Gastroesophageal sphincter (tissue), 3 donors: ENCODE measurements at regions not wholly inside any gene's neighbourhood (a gene's known extent, or its start where the extent isn't known, plus 50 kb on each side); places are given as distances from the start of the nearest gene placed in this dataset.

Experiments used
- EP300 ChIP-seq: sonication (generic); formaldehyde crosslinking; IDR thresholded peaks from one replicate; pipeline ENCODE4 v1.6.1; 2017; ENCODE audit warnings: antibody characterized with exemption, mild to moderate bottlenecking
- POLR2A ChIP-seq, 2 donors: fragments of 450-650 bp; IDR thresholded peaks; one replicate each; pipeline ENCODE4 v1.6.1; 2017; ENCODE audit warnings: antibody characterized with exemption in 2 of 2, mild to moderate bottlenecking in 2 of 2, moderate library complexity in 1 of 2
- POLR2AphosphoS5 ChIP-seq: sonication (generic); formaldehyde crosslinking; IDR thresholded peaks from one replicate; pipeline ENCODE4 v1.6.1; 2017; ENCODE audit warnings: antibody characterized with exemption
- TF ChIP-seq, protein P1 (sequence below), 4 experiments: fragments of 200-600 bp in 2 of 4; fragments of 450-650 bp in 2 of 4; sonication (generic) in 1 of 4; IDR thresholded peaks; one replicate each; pipeline ENCODE4 v1.5.1; 2017 to 2019; ENCODE audit warnings: antibody characterized with exemption in 4 of 4, mild to moderate bottlenecking in 2 of 4, moderate library complexity in 2 of 4

DNA sequence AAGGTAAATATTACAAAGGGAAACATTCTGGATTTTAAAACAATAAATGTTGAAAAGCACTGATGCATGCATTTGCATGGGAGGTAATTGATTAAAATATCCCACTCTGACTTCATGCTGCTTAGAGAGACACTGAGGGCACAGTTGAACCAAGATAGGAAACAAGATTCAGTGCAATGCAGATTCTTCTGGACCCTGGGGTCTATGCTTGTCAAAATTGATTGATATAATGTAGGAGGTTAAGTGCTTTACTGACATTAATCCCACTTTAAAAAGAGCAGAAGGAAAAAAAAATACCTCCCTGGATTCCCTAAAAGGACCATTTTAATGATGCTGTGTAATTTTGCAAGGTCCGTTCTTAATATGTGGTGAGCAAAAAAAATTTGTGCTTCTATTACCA is 454.2 kb downstream of the GABRB3 start:
- TF ChIP-seq, protein P1, sequence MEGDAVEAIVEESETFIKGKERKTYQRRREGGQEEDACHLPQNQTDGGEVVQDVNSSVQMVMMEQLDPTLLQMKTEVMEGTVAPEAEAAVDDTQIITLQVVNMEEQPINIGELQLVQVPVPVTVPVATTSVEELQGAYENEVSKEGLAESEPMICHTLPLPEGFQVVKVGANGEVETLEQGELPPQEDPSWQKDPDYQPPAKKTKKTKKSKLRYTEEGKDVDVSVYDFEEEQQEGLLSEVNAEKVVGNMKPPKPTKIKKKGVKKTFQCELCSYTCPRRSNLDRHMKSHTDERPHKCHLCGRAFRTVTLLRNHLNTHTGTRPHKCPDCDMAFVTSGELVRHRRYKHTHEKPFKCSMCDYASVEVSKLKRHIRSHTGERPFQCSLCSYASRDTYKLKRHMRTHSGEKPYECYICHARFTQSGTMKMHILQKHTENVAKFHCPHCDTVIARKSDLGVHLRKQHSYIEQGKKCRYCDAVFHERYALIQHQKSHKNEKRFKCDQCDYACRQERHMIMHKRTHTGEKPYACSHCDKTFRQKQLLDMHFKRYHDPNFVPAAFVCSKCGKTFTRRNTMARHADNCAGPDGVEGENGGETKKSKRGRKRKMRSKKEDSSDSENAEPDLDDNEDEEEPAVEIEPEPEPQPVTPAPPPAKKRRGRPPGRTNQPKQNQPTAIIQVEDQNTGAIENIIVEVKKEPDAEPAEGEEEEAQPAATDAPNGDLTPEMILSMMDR (IDR thresholded peaks at IDR 0.05): no peak
- no peak for TF ChIP-seq POLR2A (IDR thresholded peaks at IDR 0.05)
- TF ChIP-seq EP300: no peak
- TF ChIP-seq POLR2AphosphoS5: no peak
